ENCODE measurements at regions not wholly inside any gene's neighbourhood (a gene's known extent, or its start where the extent isn't known, plus 50 kb on each side); places are given as distances from the start of the nearest gene placed in this dataset.

- no peak for TF ChIP-seq CTCF (IDR thresholded peaks at IDR 0.05)
- DNase-seq (ENCODE audit: low spot score) (no peak), ATAC-seq (ENCODE audit: low FRiP score) (no peak)
These were observed 53.3 kb downstream of the FOXD1 start for GRCh38 chr5:73395256-73395655.

- TF ChIP-seq CTCF (IDR thresholded peaks at IDR 0.05), result no peak
- no peak for ATAC-seq (ENCODE audit: low FRiP score)
These were observed 54.0 kb downstream of the FOXD1 start for GRCh38 chr5:73394610-73395009.

GRCh38 chr5:73393611-73394489 lies 54.7 kb downstream of the FOXD1 start:
- ATAC-seq (ENCODE audit: low FRiP score) (no peak), DNase-seq (ENCODE audit: low spot score) (no peak)
- no peak for TF ChIP-seq CTCF (IDR thresholded peaks at IDR 0.05)

More at GRCh38 chr5:73394610-73395009, 54.0 kb downstream of the FOXD1 start:
- no peak for DNase-seq (ENCODE audit: low spot score)

GRCh38 chr5:73392775-73393174 lies 55.8 kb downstream of the FOXD1 start:
- no peak for ATAC-seq (ENCODE audit: low FRiP score)
- DNase-seq (ENCODE audit: low spot score), result no peak
- no peak for TF ChIP-seq CTCF (IDR thresholded peaks at IDR 0.05)

- no peak for DNase-seq (ENCODE audit: low spot score)
- no peak for ATAC-seq (ENCODE audit: low FRiP score)
- TF ChIP-seq CTCF (IDR thresholded peaks at IDR 0.05), result no peak
These were observed 57.1 kb downstream of the FOXD1 start for GRCh38 chr5:73391441-73391881.

- DNase-seq (ENCODE audit: low spot score), result no peak
- no peak for ATAC-seq (ENCODE audit: low FRiP score)
- TF ChIP-seq CTCF (IDR thresholded peaks at IDR 0.05), result no peak
These were observed 57.6 kb downstream of the FOXD1 start for GRCh38 chr5:73390972-73391371.

- DNase-seq (ENCODE audit: low spot score) (no peak), ATAC-seq (ENCODE audit: low FRiP score) (no peak)
- TF ChIP-seq CTCF (IDR thresholded peaks at IDR 0.05), result no peak
These were observed 59.8 kb downstream of the FOXD1 start for GRCh38 chr5:73388740-73389139.

Measured in omental fat pad (tissue), 3 donors.